ENCODE measurements at regions not wholly inside any gene's neighbourhood (a gene's known extent, or its start where the extent isn't known, plus 50 kb on each side); places are given as distances from the start of the nearest gene placed in this dataset.
A peak's percentile ranks its signal among the peaks of the same experiment; 100 is the strongest.

DNA sequence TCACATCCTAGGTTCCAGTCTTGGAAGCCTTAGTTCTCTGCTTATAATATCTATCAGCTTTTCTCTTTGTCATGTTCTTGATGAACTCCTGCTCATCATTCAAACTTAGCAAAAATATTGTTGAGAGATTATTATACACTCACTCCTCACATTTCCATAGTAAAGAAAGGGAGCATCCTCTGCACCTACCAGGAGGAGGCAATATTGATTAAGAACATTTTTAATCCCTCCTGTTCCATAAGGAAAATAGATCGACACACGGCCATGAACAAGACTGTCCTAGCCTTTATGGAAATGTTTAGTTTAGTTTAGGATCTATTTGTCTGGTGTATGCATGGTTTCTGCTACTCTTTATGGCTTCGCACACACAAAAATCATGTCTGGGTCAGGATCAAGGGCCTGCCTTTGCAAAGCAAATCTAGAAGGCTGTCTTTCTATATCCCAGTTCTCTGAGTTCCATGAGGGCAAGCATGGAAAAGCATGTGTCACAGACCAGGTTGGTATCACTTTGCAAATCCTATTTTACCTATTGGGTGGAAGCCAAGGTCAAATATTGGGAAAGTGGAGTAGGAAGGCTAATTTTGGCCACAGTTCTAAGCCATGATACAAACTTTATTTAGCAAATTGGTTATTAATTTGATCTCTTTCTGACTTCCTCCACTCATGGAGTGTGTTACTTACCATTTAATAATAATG lies 164.4 kb downstream of the MDFIC start:
- Histone ChIP-seq H3K4me1 (peaks cover 0 to 22% (median 8%) of the 10 kb centered on the region in 4 donors), H3K36me3 (no peaks in the 10 kb centered on the region), H3K27me3 (no peaks in the 10 kb centered on the region), H3K27ac (peak overlapping the region; percentile 57 to 74 (median 58)), H3K4me3 (no peak overlapping the region), H3K9me3 (no peaks in the 10 kb centered on the region)
- ATAC-seq (peak; percentile 45 to 67 (median 51)), DNase-seq (no peak)
- intact Hi-C loops (cut with DNase I), result no loop called here
- TF ChIP-seq POLR2A (IDR thresholded peaks at IDR 0.05), result no peak
- TF ChIP-seq, protein P1, sequence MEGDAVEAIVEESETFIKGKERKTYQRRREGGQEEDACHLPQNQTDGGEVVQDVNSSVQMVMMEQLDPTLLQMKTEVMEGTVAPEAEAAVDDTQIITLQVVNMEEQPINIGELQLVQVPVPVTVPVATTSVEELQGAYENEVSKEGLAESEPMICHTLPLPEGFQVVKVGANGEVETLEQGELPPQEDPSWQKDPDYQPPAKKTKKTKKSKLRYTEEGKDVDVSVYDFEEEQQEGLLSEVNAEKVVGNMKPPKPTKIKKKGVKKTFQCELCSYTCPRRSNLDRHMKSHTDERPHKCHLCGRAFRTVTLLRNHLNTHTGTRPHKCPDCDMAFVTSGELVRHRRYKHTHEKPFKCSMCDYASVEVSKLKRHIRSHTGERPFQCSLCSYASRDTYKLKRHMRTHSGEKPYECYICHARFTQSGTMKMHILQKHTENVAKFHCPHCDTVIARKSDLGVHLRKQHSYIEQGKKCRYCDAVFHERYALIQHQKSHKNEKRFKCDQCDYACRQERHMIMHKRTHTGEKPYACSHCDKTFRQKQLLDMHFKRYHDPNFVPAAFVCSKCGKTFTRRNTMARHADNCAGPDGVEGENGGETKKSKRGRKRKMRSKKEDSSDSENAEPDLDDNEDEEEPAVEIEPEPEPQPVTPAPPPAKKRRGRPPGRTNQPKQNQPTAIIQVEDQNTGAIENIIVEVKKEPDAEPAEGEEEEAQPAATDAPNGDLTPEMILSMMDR (IDR thresholded peaks at IDR 0.05), result no peak
- 89% methylated on average over 3 of the region's 3 CpGs for WGBS (ENCODE audit: insufficient coverage, low coverage, low lambda C conversion rate, missing lambda C conversion rate)

DNA sequence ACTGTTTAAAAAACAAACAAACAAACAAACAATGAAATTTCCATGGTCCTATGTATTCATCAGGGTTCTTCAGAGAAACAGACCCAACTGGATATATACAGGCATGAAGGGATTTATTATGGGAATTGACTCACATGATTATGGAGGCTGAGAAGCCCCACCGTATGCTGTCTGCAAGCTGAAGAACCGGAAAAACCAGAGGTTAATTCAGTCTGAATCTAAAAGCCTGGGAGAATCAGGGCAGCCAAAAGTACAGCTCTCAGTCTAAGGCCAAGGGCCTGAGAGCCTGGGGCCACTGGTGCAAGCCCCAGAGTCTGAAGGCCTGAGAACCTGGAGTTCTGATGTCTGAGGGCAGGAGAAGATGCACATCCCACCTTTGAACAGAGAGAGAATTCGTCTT lies 163.5 kb downstream of the MDFIC start:
- Histone ChIP-seq H3K9me3 (no peaks in the 10 kb centered on the region), H3K27ac (no peak overlapping the region), H3K36me3 (no peaks in the 10 kb centered on the region), H3K4me3 (no peak overlapping the region), H3K4me1 (peaks cover 0 to 22% (median 8%) of the 10 kb centered on the region in 4 donors), H3K27me3 (no peaks in the 10 kb centered on the region)
- TF ChIP-seq, protein P1 (IDR thresholded peaks at IDR 0.05), result no peak
- no peak for TF ChIP-seq POLR2A (IDR thresholded peaks at IDR 0.05)
- no peak for DNase-seq
- intact Hi-C loops (cut with DNase I), result no loop called here
- ATAC-seq, result no peak
- 92% methylated on average over 3 of the region's 3 CpGs for WGBS (ENCODE audit: insufficient coverage, low coverage, low lambda C conversion rate, missing lambda C conversion rate)

DNA sequence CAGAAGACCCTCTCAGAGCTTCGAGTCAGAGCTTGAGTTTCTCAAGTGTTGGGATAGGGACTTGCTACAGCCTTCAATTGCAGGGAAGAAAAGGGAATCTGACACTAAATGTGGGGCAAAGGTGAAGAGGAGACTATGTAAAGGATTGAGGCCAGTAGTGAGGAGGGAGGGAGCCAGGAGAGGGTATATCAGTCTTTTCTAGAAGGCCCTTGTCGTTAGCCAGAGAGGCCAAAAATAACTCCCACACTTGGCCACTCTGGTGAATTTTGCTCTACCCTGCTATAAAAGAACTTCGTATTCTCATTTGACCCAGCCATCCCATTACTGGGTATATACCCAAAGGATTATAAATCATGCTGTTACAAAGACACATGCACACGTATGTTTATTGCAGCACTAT lies 162.0 kb downstream of the MDFIC start:
- no peak for ATAC-seq
- peaks cover 0 to 22% (median 6%) of the 10 kb centered on the region in 4 donors for H3K4me1 ChIP-seq
- WGBS (ENCODE audit: insufficient coverage, low coverage, low lambda C conversion rate, missing lambda C conversion rate), result 90% methylated on average over 4 of the region's 4 CpGs
- H3K9me3 ChIP-seq, result no peaks in the 10 kb centered on the region
- no peaks in the 10 kb centered on the region for H3K36me3 ChIP-seq
- H3K27me3 ChIP-seq, result no peaks in the 10 kb centered on the region
- intact Hi-C loops (cut with DNase I), result no loop called here
- no peak overlapping the region for H3K4me3 ChIP-seq
- no peak for TF ChIP-seq POLR2A (IDR thresholded peaks at IDR 0.05)
- no peak for DNase-seq
- H3K27ac ChIP-seq, result no peak overlapping the region

DNA sequence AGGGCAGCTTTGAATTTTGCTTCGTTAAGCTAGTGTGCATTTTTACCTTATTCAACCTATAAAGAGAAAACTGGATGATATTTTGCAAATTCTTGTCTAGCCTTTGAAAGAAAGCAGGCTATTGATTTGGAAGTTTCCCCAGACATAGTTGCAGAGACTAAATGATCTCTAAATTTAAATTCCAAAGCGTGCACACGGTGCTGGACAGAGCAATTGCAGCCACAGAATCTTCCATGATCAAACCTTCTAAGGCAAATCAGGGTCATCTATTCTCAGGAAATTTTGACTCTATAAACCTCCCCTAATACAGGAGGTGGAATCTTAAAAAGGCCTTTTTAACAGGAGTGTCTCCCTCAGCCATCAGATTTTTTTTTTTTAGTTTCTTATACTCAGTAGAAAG lies 159.9 kb downstream of the MDFIC start:
- ATAC-seq, result no peak
- Histone ChIP-seq H3K27ac (no peak overlapping the region), H3K9me3 (no peaks in the 10 kb centered on the region), H3K4me3 (no peak overlapping the region), H3K27me3 (no peaks in the 10 kb centered on the region), H3K4me1 (peaks cover 0 to 7% (median 3%) of the 10 kb centered on the region in 4 donors), H3K36me3 (no peaks in the 10 kb centered on the region)
- intact Hi-C loops (cut with DNase I), result no loop called here
- 81% methylated on average over 3 of the region's 3 CpGs for WGBS (ENCODE audit: insufficient coverage, low coverage, low lambda C conversion rate, missing lambda C conversion rate)
- TF ChIP-seq POLR2A (IDR thresholded peaks at IDR 0.05), result no peak
- TF ChIP-seq, protein P1 (IDR thresholded peaks at IDR 0.05), result no peak
- DNase-seq, result no peak

DNA sequence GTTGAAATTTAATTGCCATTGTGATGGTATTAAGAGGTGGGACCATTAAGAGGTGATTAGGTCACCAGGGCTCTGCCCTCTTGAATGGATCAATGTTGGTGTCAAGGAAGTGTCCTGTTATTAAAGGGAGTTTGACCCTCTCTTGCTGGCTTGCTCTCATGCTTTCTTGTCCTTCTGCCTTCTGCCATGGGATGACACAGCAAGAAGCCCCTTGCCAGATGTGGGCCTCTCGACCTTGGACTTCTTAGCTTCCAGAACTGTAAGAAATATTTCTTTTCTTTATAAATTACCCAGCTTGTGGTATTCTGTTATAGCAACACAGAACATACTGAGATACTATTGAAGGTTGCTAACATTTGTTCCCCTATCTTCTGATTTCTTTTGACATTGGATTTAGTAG lies 157.0 kb downstream of the MDFIC start:
- H3K27ac ChIP-seq, result no peak overlapping the region
- WGBS (ENCODE audit: insufficient coverage, low coverage, low lambda C conversion rate, missing lambda C conversion rate), result 70% methylated on average over 1 of the region's 1 CpG
- TF ChIP-seq, protein P1 (IDR thresholded peaks at IDR 0.05), result no peak
- no peak for TF ChIP-seq POLR2A (IDR thresholded peaks at IDR 0.05)
- H3K27me3 ChIP-seq, result no peaks in the 10 kb centered on the region
- intact Hi-C loops (cut with DNase I), result no loop called here
- H3K4me1 ChIP-seq, result no peaks in the 10 kb centered on the region
- no peaks in the 10 kb centered on the region for H3K9me3 ChIP-seq
- no peaks in the 10 kb centered on the region for H3K36me3 ChIP-seq
- no peak for DNase-seq
- no peak overlapping the region for H3K4me3 ChIP-seq
- no peak for ATAC-seq

Data from right lobe of liver (tissue), 6 donors.